GM21528 (cell line): ENCODE measurements at regions not wholly inside any gene's neighbourhood (a gene's known extent, or its start where the extent isn't known, plus 50 kb on each side); places are given as distances from the start of the nearest gene placed in this dataset.
"Not testable (repeated sequence)": the region's sequence is repeated elsewhere in the genome, so short reads cannot be mapped to it uniquely, and the experiment has no call there.

ENCODE experiments used
- ATAC-seq: cut with Tn5 transposase; IDR thresholded peaks from one replicate; pipeline ENCODE4 v1.9.1; 2021; ENCODE audit warnings: mild to moderate bottlenecking, moderate library complexity; ENCODE audit not compliant: unreplicated experiment, low FRiP score

DNA sequence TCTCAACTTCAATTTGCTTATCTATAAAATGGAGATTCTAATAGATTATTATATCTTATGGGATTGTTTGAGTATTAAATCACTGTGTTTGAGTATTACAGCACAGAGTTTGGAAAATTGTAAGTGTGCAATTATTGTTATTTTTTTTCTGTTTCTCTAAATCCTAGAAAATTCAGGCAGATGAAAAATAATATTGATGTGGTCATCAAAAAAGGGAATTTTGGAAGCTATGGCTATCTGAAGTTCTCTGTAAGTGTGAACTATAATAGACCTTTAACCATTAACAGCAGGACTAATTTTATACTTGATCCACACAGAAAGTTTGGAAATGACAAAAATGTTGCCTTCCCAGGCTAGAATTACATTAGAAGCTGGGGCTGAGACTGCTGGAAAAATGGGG is 393.2 kb downstream of the SUCLG1 start:
- no peak for ATAC-seq

DNA sequence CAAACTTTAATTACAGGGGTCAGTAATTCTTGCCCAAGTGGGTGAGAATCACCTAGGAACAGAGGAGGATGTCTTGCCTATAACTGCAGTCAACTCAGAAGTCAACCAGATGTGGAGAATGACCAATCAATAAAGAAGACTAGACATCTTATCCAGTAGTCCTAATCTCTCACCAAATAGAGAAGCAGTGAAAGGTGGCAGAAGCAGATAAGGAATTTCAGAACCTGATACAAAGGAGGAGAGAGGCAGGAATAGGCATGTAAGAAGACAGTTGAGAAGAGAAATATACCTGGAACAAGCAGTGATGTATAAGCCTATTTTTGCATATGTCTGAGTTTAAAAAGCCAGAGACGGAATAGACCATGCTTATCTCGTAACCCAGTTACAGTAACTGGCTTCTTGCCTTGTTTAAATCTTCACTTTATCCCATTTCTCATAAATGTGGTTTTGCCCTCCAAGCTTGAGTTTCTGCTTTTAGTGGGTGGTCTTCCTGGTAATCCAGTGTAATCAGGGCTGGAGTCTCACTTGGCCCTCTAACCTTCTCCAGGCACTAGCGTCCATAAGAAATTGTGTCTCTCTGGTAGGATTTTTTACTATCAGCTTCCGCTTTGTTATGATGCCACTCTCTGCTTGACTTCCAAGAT is 401.0 kb downstream of the SUCLG1 start:
- no peak for ATAC-seq

DNA sequence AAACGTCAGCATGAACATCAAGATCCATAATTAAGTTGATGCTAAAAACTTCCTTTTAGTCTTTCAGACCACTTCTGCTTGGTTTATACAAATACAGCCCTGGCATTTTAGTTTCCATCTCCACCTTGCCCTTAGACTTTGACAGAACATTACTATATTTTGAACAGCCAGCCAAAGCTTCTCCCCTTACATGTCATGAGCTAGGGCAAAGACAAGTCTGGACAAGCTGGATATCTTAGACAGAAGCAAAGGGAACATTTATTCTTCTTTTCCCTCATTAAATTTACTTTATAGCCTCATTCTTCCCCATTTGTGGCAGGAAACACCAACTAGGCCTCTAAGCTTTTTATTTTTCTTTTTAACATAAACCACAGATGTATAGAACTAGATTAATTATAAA is 403.3 kb downstream of the SUCLG1 start:
- ATAC-seq = no peak

DNA sequence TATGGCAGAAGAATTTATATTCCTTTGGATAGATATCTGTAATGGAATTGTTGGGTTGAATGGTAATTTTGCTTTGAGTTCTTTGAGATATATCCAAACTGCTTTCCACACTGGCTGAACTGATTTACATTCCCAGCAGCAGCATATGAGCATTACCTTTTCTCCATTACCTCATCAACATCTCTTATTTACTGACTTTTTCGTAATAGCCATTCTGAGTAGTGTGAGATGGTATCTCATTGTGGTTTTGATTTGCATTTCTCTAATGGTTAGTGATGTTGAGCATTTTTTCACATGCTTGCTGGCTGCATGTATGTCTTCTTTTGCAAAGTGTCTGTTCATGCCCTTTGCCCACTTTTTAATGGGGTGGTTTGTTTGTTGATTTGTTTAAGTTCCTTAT is 404.5 kb downstream of the SUCLG1 start:
- not testable (repeated sequence) for ATAC-seq

DNA sequence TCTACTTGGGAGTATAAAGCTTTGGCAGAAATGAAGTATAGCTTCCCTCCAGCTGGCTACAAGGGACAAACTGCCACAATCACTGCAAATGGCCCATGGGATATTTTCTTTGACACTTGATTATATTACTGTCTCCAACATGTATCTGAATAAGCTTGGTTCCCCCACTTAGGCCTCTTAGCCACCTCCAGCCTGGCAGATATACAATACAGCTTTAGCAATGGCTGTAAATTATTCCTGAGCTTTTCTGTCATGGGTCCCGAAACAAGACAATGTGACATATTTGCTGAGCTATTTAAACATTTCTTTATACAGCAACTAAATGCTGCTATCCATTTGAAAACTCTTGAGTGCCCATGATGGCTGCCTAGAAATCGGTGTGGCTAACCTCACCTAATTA is 406.2 kb downstream of the SUCLG1 start:
- ATAC-seq = no peak

DNA sequence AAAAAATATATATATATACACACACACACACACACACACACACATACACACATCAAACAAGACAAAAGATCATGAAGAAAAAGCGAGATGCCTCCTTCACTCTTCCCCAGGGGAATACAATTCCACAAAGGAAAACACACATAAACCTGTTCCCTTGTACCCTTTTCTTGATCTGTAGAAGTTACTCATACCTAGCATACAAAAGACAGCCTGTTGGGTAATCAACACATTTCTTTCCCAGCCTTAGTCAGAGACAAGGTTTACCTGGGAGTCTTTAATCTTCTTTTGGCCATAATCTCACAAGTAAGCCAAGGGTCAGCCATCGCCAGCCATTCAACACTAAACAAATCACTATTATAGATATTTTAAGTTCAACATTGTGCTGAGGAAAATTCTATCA is 407.0 kb downstream of the SUCLG1 start:
- ATAC-seq = no peak

DNA sequence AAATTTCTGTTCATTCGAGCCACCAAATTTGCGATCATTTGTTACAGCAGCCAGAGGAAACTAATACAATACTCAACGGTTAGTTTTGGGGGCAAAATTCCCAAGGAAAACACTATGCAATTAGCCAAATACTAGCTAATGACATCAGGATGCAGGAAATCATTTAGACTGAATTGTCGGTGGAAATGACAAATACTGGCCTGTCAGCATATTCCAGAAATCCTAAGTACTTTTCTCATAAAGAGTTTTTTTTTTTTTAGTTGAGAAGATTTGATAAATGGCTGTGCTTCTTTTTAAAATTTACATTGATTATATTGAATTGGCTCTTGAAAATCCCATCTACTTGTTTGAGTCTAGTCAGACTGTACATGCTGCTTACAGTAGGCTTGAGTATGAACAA is 410.1 kb downstream of the SUCLG1 start:
- ATAC-seq = no peak

DNA sequence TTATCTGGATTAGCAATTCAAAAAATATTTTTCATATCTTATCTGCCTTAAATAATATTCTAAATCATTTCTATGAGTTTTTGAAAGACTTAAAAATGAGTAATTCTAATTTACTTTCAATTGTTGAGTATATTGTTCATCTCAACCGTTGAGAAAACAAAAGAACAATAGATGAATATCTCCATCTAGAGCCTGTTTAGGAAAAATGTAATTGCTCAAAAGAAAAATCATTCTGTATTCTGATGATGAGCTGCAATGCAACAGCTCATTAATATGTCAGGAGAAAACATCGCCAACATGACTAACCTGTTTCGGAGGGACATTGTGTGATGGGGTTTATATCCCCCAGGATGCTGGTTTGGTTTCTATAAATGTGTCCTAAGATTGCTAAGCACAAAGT is 417.6 kb downstream of the SUCLG1 start:
- no peak for ATAC-seq

DNA sequence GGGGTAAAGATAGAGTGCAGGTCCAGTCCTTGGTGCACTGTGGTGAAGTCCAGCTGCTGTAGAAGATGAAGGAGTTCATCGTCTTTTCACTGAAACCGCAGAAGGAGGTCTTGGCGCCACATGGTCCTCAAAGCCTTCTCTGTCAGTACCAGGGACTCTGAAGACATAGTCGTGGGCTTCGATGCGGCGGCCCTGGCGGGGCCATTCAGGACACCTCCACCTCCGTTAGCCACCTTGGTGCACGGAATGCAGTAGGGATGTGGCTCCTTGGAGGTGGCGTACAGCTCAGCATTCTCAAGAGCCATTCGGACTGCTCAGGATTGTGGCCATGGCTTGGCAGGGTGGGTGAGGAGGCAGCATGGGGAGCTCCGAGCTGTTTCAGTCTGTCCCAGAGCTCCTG is 418.8 kb downstream of the SUCLG1 start:
- no peak for ATAC-seq

DNA sequence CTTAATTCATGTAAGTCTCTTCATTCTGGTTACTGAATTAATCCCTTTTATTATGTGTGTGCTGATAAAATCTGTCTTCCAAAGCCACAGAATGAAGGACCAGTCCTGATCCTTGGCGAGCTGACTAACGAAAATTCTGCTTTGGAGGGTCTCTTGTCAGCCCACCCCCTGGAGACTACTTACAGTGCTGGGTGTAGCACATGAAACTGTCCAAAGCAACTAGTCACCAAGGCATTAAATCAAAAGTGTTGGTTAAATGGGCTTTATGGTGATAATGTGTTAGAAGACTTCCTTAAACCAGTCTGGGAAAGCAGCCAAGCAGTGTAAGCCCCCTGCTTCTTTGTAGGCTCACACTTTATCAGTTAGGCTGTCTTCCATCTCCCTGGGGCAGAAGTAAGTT is 420.2 kb downstream of the SUCLG1 start:
- ATAC-seq = no peak

DNA sequence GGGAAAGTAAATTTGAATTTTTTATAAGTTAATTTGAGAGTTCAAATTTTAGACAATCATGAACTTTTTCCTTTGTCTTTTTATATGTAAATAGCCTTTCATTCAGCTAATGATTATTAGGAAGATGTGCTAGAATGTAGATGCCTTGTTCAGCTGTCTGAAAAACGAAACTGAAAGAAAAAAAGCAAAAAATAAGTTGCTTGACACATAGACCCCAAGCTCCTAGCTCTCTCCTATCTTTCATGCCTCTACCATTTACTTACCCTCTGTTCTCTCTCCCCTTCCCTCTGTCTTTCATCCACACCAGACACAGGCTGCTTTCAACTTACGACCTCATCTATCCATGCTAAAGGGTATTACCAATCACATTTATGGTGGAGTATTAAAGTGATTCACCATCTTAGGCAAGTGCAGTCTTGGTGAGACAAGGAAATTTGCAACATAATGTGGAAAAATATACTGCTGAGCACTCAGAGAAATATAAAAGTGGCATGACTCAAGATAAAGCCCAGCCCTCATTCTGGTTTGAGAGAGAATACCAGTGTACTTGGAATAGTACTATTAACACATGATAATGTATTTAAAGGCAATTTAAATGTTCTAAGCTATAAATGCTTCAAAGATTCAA is 425.6 kb downstream of the SUCLG1 start:
- no peak for ATAC-seq

DNA sequence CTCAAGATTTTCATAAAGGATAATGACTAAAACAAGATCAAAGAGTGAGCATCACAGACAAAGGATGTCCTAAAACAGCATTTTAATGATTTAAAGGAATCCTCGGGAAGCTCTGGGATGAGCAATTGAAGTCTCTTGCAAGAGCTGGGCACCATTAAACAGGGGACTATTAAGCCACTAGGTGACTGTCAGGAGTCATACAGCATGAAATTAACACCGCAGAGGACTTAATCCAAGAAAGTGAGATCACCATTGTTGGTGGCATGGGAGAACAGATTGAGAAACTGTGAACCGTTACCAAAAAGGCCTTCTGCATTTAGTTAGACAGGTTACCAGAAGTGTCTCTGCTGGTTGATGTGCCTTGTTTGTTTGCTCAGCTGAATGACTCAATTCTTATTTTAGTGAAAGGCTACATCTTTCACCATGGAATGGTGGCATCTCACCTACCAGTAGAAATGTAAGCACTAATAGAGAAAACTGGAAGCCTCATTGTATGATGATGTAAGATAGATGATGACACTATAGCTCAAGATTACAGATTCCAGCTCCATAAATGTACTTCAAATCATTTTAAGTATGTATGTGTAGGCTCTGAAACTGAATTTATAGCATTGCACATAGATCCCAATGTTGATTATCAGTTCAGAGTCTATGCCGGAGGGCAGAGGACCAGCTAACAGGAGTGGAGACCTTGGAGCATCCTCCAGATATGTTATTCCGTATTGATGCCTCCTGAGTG is 427.6 kb downstream of the SUCLG1 start:
- ATAC-seq = no peak

DNA sequence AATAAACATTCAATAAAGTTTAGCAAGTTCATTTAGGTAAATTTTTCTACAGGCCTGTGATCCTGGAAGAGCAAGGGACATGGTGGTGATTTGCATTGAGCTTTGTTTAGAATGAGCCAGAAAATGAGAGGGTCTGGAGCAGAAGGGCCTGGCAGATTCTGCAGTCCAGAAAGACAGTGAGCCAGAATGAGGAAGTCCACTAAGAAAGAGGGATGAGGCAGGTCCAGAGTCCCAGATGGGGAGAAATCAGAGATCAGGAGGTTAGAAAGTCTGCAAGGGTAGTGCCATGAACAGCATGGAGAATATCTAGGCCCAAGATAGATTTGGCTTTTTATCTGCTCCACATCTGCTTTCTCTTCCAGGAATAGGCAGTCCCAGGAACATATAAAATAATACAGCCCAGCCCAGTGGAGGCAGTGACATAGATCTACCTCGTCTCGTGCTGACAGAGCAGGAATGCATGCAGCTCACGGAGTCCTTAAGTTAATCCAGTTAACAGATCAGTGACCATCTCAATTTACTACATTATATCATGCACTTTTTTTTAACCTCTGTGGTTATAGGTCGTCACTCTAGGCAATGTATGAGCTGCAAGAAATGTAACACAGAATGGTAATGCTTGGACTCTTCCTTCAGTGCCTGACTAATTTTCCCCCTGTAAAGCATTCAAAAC is 429.0 kb downstream of the SUCLG1 start:
- ATAC-seq = no peak

DNA sequence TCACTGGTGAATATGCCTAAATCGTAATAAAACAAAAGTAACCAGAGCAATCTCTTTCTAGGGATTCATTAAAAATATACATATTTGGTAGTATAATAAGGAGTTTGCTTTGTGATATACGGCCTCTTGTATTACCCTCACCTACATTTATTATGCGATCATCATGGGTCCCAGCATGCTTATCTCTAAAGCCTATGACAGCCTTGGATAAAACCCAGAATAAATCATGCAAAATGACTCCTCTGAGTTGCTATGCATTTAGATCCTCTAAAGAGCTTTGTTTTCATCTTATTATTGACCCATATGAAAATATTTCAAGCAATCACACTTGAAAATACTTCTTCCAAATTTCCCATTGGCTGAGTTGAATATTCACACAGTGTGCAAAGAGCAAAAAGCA is 432.3 kb downstream of the SUCLG1 start:
- ATAC-seq = no peak

DNA sequence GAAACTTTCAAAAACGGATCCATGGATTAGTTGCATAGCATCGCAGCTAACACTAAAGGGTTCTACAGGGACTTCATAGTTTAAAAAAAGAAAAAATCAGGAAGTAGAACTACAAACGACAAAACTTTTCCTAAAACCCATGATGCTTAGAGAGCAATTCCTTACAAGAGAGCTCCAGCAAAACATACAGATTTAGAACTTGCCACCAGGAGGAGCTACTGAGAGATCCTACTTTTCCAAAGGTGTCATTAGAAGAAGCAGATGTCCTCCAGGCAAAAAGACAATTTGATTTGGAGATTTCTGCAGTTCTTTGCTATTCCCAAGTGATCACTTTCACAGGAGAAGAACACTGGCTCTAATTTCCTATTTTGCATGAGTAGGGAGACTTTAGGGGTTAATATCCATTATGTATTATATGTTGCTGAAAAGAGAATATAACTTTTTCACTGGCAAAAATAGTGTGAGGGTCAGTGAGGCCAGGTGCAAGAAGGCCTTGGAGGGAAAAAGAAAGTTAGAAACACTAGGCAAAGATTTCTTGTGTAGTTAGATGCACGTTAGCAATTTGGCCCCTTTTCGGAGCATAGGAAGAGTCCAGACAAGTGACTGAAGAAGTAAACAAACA is 436.2 kb downstream of the SUCLG1 start:
- ATAC-seq = no peak

DNA sequence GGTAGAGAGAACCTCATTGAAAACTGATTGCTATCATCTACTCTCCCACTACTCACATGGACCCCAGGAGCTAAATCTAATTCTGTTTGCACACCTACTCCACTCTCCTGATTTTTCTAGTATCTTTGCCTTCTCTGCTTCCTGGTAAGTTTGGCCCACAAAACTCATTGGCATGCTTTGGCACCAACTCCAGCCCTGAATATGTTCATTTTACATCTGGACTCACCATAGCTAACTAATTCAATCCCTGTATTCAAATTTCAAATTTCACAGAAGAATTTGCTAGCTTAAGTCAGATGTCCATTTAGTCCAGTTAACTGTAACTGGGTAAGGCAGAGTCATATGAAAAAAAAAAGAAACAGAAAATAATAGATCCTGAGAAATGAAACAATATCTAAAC is 442.1 kb downstream of the SUCLG1 start:
- ATAC-seq = no peak

DNA sequence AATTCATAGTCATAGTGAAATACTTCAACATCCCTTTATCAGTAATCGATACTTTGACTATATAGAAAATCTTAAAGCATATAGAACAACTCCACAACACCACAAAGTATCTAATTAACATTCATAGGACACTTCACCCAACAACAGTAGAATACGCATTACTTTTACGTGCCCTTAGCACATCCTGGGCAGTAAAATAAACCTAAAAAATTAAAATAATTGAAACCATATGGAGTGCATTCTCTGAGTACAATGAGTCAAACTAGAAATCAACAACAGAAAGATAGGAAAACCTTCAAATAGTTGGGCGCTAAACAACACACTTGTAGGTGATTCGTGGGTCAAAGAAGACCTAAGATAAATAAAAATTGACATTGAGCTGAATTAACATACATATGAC is 442.9 kb downstream of the SUCLG1 start:
- no peak for ATAC-seq

DNA sequence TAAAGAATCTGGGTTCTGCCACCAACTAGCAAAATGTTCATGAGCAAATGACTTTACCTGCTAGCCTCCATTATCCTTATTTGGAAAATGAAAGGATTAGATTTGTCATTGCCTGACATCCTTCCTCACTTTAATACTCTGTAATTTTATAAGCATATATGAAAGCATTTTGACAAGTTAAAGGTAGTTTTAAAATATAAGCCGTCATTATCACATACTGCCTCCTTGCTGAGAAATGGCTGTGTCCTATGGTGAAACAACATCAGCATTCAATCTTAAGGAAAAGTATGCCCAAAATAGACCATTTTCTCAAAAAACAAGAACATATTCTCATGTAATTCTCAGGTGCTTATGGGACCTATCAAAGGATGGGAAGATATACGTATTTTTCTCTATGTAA is 461.2 kb downstream of the SUCLG1 start:
- no peak for ATAC-seq

DNA sequence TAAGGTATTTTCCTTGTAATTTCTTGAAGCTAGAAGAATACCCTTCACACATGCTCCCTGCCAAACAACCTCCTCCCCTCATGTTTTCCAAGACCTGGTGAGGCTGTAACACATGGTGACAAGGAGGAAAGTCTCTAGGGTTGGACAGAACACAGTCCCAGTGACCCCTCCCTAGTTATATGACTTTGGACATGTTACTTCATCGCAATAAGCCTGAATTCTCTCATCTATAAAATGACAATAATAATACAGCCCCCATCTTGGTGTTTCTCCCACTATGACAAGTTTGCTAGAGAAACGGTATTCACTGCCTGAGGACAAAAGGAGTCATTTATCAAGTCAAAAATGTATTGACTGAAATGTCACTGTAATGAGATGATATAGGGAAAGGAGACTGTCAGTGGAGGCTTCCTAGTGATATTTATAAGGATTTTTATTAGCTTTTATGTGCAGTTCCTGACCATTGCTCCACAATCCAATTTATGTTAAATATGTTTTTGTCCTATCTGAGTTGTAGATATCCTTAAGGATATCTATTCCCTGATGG is 464.4 kb downstream of the SUCLG1 start:
- no peak for ATAC-seq

DNA sequence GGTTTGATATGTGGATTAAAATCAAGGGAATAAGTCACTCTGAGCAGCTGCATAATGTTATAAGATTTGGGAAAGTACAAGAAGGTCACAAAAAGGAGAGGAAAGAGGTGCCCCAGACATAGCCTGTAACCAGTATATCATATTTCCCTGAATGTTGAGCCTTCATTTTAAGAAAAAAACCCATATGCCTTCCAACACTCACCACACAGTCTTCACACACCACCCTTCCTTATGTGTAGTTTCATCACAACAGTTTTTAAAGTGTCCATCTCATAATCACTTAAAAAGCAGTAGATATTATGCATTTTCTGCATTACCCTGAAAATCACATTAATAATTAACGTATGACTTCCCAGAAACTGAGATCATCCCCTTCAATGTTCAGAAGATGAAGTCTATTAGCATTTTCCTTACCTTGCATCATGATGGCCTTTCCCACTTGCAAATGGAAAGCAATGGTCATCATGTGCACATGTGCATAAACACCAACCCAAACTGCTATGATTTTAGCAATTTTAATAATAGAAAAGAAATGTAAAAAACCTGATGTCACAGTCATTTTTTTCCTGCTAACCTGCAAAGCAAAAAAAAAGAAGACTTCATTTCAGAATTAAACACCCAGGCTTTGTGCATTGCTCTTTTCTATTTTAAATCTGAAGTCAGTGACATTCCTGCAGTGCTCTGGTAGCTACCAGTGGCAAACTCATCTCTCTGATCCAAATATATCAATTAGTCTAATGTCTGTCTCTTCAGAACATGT is 465.0 kb downstream of the SUCLG1 start:
- no peak for ATAC-seq
